ENCODE measurements at regions not wholly inside any gene's neighbourhood (a gene's known extent, or its start where the extent isn't known, plus 50 kb on each side); places are given as distances from the start of the nearest gene placed in this dataset.

- no peak for TF ChIP-seq HMGXB3 (CRISPR knock-in tag; IDR thresholded peaks at IDR 0.05; ENCODE audit: borderline replicate concordance)
- no peak for TF ChIP-seq ZNF607 (CRISPR knock-in tag; IDR thresholded peaks at IDR 0.05; ENCODE audit: borderline replicate concordance)
- TF ChIP-seq NR2F1 (CRISPR knock-in tag; IDR thresholded peaks at IDR 0.05) = 0 out of 4 replicates have a peak, but pooled peaks of 1 of the 2 experiments have one; percentile 24
- TF ChIP-seq SIX4 (CRISPR knock-in tag; IDR thresholded peaks at IDR 0.05) = peak; percentile 92
- no peak for TF ChIP-seq ISX (CRISPR knock-in tag; conservative IDR thresholded peaks at IDR 0.05)
- peak; percentile 11; the same call in 1 of the 2 replicates for TF ChIP-seq ARID5B (CRISPR knock-in tag; IDR thresholded peaks at IDR 0.05)
- TF ChIP-seq SALL1 (CRISPR knock-in tag; IDR thresholded peaks at IDR 0.05) = 0 out of 2 replicates have a peak, but pooled peaks have one; percentile 23
- peak; percentile 79 for TF ChIP-seq RFX1 (IDR thresholded peaks at IDR 0.05)
- peak; percentile 36; the same call in 1 of the 2 replicates for TF ChIP-seq ZNF292 (CRISPR knock-in tag; IDR thresholded peaks at IDR 0.05; ENCODE audit: borderline replicate concordance, low read depth)
- peak; percentile 85 for TF ChIP-seq RFX3 (CRISPR knock-in tag; IDR thresholded peaks at IDR 0.05)
- peak; percentile 89 for TF ChIP-seq BCL6 (CRISPR knock-in tag; IDR thresholded peaks at IDR 0.05)
- no peak for TF ChIP-seq ZNF549 (CRISPR knock-in tag; IDR thresholded peaks at IDR 0.05)
Observed at GRCh38 chr9:86854898-86855523, 92.3 kb downstream of the GAS1 start (continued).

All from HepG2 (cell line).